Mucosa of rectum (tissue), 2 donors: ENCODE measurements at regions not wholly inside any gene's neighbourhood (a gene's known extent, or its start where the extent isn't known, plus 50 kb on each side); places are given as distances from the start of the nearest gene placed in this dataset.

Experiments
- H3K27ac ChIP-seq, 2 donors: one replicate each; pipeline ENCODE4 v1.7.0; 2013; ENCODE audit warnings: inconsistent platforms in 2 of 2, low read depth in 2 of 2, low read length in 2 of 2
- H3K27me3 ChIP-seq, 2 donors: one replicate each; pipeline ENCODE4 v1.7.0; 2013; ENCODE audit warnings: low read length in 2 of 2; ENCODE audit not compliant: control insufficient read depth in 2 of 2, insufficient read depth in 2 of 2
- H3K36me3 ChIP-seq, 2 donors: one replicate each; pipeline ENCODE4 v1.7.0; 2013; ENCODE audit warnings: low read length in 2 of 2; ENCODE audit not compliant: control insufficient read depth in 2 of 2, insufficient read depth in 2 of 2
- H3K4me1 ChIP-seq, 2 donors: one replicate each; pipeline ENCODE4 v1.7.0; 2013; ENCODE audit warnings: low read length in 2 of 2, mild to moderate bottlenecking in 1 of 2; ENCODE audit not compliant: control insufficient read depth in 2 of 2, insufficient read depth in 2 of 2
- H3K4me3 ChIP-seq, 2 donors: one replicate each; pipeline ENCODE4 v1.7.0; 2013; ENCODE audit warnings: low read length in 2 of 2
- H3K9ac ChIP-seq, 2 donors: one replicate each; pipeline ENCODE4 v1.7.0; 2013; ENCODE audit warnings: low read length in 2 of 2, low read depth in 1 of 2, mild to moderate bottlenecking in 1 of 2
- H3K9me3 ChIP-seq, 2 donors: one replicate each; pipeline ENCODE4 v1.7.0; 2013; ENCODE audit warnings: low read length in 2 of 2; ENCODE audit not compliant: control insufficient read depth in 2 of 2
- donor health status: healthy.
- donor health status: Normal muscosa, but diverticular disease.

DNA sequence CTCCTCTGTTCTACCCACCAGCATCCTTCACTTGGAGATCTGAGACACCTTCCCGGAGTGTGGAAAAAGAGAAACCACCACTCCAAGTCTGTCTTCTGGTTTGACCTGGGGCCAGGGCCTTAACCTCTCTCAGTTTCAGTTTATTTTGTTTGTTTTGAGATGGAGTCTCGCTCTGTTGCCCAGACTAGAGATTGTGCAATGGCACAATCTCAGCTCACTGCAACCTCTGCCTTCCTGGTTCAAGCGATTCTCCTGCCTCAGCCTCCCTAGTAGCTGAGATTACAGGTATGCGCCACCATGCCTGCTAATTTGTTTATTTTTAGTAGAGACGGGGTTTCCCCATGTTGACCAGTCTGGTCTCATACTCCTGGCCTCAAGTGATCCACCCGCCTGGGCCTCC lies 271.1 kb upstream of the TNRC6C start:
- no peak overlapping the region for H3K4me3 ChIP-seq
- peaks cover 4% of the 10 kb centered on the region in 2 donors for H3K4me1 ChIP-seq
- H3K9me3 ChIP-seq = no peaks in the 10 kb centered on the region
- no peak overlapping the region for H3K27ac ChIP-seq
- H3K27me3 ChIP-seq = peaks cover 4 to 9% of the 10 kb centered on the region in 2 donors
- H3K9ac ChIP-seq = no peak overlapping the region
- H3K36me3 ChIP-seq = no peaks in the 10 kb centered on the region

DNA sequence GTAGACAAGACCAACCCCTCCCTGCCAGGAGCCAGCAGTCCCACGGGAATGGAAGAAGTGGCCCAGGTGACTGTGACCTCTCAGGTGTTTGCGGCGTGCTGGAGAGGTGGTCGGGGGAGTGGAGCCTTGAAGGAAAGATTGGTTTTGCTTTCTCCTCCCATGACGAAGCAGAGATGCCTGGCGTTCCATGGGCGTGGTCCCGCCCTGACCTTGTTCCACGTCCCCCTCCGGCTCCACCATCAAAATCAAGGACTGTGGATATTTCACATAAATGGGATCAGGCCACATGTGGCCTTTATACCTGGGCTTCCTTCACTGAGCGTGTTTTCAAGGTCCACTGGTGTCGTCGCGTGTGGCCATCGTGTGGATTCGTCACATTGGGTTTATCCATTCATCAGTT lies 270.6 kb upstream of the TNRC6C start:
- H3K27me3 ChIP-seq = peaks cover 4 to 9% of the 10 kb centered on the region in 2 donors
- no peaks in the 10 kb centered on the region for H3K36me3 ChIP-seq
- no peak overlapping the region for H3K9ac ChIP-seq
- H3K9me3 ChIP-seq = no peaks in the 10 kb centered on the region
- H3K4me3 ChIP-seq = no peak overlapping the region
- no peak overlapping the region for H3K27ac ChIP-seq
- peaks cover 4% of the 10 kb centered on the region in 2 donors for H3K4me1 ChIP-seq

DNA sequence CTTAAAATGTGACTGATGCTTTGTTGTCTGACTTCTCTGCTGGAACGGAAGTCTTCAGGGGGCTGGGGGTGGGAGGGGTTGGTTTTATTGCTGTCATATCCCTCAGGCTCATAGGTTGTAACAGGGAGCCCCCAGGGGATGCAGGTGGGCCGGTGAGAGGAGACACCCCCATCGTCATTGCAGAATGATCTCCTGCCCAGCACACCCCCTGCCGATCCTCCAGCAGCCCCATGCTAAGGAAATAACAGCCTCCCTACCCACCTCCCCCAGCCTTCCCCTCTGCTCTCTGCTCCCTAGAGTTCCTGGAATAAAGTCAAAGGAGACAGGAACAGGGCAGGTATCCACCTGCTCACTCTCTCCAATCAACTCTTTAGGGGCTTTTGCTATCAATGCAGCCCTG lies 270.1 kb upstream of the TNRC6C start:
- Histone ChIP-seq H3K9ac (no peak overlapping the region), H3K9me3 (no peaks in the 10 kb centered on the region), H3K27ac (no peak overlapping the region), H3K27me3 (peaks cover 4 to 13% of the 10 kb centered on the region in 2 donors), H3K4me3 (no peak overlapping the region), H3K4me1 (peaks cover 4% of the 10 kb centered on the region in 2 donors), H3K36me3 (no peaks in the 10 kb centered on the region)

DNA sequence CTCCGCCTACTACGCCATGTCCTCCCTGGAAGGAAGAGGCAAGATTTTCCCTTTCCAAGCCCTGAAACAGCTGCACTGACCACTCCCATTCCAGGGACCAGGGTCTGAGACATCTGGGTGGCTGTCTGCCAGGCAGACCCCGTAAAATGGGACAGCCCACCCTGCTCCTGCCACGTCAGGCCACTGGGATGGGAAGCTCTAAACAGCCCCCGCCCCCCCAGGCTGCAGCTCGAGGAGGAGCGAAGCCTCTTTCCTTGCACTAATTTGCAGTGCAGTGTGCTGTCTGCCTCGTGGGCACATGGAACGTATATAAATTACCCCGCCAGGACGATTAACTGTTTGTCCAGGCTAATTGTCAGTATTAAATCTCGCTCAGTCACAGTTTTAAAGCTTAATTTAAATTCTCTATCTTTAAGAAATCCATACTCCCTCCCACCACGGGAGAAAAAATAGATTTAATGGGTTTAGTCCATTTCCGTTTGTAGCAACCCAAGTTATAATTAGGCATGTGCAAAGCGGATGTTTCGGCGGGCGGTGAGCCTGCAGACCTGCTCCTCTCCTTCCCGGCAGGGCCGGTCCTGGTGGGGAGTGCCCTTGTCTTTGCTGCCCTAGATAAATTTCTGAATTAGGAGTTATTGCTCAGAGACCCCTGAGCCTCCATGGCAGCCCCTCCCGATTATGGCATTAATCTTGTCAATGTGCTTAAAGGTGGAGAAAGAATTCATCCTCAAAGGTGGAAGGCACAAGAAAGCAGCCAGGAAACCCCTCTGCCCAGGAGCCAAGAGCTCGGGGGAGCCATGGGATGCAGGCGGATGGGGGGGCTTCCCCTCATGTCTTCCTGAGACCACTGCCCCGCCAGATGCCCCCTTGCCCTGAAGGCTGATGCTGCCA lies 268.0 kb upstream of the TNRC6C start:
- Histone ChIP-seq H3K9ac (no peak overlapping the region), H3K4me3 (peak overlapping the region in 1 of 2 donors; percentile 13), H3K36me3 (no peaks in the 10 kb centered on the region), H3K4me1 (peaks cover 4% of the 10 kb centered on the region in 2 donors), H3K9me3 (no peaks in the 10 kb centered on the region), H3K27ac (no peak overlapping the region), H3K27me3 (peaks cover 15 to 16% of the 10 kb centered on the region in 2 donors)

DNA sequence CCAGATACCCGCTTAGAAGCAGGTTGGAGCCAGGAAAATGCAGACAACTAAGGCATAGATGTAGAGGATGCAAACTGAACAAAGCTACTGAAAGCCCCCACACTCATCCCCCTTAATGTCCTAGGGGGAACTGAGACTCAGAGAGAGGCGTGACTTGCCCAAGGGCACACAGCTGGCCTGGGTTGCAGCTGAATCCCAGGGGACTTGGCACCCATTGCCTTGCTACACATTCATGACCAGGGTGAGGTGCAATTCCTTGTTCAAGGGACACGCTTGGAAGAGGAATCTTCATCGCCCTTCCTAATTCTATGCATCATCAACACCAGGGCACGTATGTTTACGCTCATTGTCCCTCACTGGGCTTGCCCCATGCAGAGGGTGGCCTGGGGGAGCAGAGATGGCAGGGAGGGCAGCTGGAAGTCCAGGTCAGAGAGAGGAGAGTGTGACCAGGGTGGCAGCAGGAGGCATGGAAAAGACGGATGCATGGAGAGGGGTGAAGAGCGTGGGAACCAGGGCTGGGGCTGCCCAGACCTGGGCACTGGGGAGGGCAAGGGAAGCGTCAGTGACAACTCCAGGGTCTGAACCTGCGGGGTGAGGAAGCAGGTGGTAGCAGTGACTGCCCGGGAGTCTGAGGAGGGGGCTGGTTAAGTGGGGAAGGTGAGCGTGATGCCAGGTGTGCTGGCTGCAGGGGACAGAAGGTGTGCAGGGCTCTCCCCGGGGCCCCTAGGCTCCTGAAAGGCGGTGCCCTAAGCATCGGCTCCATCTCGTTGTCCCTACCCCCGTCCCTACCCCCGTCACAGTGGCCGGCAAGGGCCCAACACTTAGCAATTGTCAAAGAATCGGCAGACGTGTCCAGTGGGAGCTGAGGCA lies 267.1 kb upstream of the TNRC6C start:
- Histone ChIP-seq H3K27me3 (peaks cover 17 to 23% of the 10 kb centered on the region in 2 donors), H3K9me3 (no peaks in the 10 kb centered on the region), H3K4me3 (no peak overlapping the region), H3K27ac (no peak overlapping the region), H3K9ac (no peak overlapping the region), H3K36me3 (no peaks in the 10 kb centered on the region), H3K4me1 (peaks cover 4% of the 10 kb centered on the region in 2 donors)

DNA sequence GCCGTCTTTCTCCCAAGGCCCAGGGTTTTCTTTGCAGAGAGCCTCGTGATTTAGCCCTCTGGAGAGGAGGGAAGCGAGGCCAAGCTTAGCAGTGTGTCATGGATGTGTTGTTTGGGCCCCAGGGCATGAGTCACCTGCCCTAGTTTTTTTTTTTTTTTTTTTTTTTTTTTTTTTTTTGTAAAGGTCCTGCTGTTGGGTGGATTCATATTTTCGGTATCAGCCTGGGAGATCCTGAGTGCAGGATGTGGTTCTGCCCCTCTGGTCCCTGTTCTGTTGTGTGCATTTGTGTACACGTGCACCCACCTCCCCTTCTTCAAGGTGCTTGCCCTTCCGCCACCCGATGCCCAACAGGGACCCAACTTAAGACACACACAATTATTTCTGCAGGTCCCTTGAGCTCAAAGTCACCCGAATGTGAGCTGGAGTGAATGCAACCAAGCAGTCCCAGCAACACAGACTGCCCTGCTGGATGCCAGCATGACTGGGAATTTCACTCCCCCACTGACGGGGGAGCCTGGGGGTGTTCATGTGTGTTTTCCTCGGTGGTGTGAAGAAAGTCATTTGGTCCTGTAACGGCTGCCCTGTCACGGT lies 265.8 kb upstream of the TNRC6C start:
- peaks cover 4% of the 10 kb centered on the region in 2 donors for H3K4me1 ChIP-seq
- no peaks in the 10 kb centered on the region for H3K36me3 ChIP-seq
- H3K9ac ChIP-seq = no peak overlapping the region
- no peaks in the 10 kb centered on the region for H3K9me3 ChIP-seq
- H3K4me3 ChIP-seq = no peak overlapping the region
- no peak overlapping the region for H3K27ac ChIP-seq
- peaks cover 22 to 30% of the 10 kb centered on the region in 2 donors for H3K27me3 ChIP-seq

DNA sequence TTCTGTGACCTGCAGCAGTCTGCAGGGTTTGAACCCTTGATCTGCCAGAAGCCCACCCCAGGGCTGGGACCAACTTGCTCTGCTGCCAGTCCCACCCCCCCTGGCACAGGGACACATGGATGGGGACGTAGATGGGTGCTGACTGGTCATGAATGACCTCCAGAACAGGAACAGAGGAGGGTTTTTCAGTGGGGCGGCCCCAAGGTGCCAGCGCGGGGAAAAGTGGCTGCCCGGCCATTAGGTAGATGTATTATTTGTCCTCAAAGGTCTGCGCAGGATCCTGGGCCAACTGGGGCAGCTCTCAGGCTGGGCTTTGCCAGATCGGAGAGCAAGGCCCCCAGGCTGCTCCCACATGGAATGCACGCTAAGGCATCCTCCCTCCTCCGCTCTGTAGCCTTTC lies 265.2 kb upstream of the TNRC6C start:
- H3K36me3 ChIP-seq = no peaks in the 10 kb centered on the region
- no peak overlapping the region for H3K4me3 ChIP-seq
- no peak overlapping the region for H3K9ac ChIP-seq
- H3K4me1 ChIP-seq = peaks cover 4% of the 10 kb centered on the region in 2 donors
- no peaks in the 10 kb centered on the region for H3K9me3 ChIP-seq
- peaks cover 21 to 30% of the 10 kb centered on the region in 2 donors for H3K27me3 ChIP-seq
- H3K27ac ChIP-seq = no peak overlapping the region

DNA sequence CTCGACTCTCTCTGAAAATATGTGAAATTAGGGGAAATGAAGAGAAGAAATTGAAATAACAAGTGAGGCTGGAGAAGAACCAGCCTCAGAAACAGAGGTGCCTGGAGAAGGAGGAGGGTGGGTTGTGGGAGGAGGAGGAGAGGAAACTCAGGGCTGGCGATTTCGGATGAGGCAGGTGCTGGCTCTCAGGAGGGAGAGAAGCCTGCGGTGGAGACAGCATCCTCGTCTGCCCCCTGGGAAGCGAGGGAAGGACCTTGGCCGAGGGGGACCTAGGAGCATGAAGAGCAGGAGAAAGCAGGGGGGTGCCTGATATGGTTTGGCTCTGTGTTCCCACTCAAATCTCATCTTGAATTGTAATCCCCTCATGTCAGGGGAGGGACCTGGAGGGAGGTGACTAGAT lies 264.7 kb upstream of the TNRC6C start:
- no peaks in the 10 kb centered on the region for H3K9me3 ChIP-seq
- no peak overlapping the region for H3K4me3 ChIP-seq
- peaks cover 21 to 30% of the 10 kb centered on the region in 2 donors for H3K27me3 ChIP-seq
- no peak overlapping the region for H3K27ac ChIP-seq
- H3K9ac ChIP-seq = no peak overlapping the region
- H3K4me1 ChIP-seq = peaks cover 4% of the 10 kb centered on the region in 2 donors
- no peaks in the 10 kb centered on the region for H3K36me3 ChIP-seq

DNA sequence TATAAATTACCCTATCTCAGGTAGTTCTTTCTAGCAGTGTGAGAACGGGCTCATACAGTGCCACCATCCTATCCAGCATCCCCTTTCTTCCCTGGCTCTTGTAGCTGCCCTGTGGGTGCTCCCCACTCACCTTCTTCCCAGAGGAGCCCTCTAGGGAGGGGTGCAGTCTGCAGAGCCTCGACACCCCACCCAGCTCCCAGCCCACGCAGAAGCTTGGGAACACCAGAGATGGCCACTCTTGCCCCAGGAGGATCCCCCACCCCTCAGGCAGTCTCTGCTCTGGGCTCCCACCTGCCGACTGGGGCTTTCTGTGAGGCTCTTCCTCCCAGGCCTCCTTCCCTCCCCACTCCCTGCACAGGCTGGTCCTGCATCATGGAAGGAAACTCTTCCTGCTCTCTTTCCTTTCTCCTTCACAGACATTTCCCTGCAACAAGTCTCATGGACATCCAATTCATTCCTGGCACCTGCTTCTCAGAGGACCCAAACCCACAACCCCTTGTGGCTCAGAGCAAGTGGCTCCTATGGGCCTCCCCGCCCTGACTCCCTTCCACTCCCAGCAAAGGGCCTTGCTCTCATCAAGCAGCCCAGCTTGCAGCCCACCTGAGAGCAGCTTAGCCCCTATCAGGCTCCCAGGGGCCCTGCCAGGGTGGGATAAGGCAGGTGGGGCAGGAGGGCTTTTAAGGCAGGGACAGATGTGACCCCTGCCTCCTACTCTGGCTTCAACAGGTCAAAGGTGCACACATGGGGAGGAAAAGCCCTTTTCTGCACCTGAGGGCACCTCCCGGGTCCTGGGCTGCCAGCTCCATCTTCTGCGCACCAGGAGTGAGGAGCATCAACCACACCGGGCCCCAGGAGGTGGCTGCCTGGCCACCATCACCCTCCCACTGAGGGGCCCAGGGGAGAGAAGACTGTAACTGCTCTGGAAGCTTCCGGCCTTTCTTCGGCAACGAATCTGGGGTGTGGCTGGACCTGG lies 263.8 kb upstream of the TNRC6C start:
- Histone ChIP-seq H3K27ac (no peak overlapping the region), H3K4me1 (peaks cover 4% of the 10 kb centered on the region in 2 donors), H3K36me3 (no peaks in the 10 kb centered on the region), H3K9me3 (no peaks in the 10 kb centered on the region), H3K9ac (no peak overlapping the region), H3K27me3 (peaks cover 21 to 33% of the 10 kb centered on the region in 2 donors), H3K4me3 (no peak overlapping the region)
